ENCODE measurements at regions not wholly inside any gene's neighbourhood (a gene's known extent, or its start where the extent isn't known, plus 50 kb on each side); places are given as distances from the start of the nearest gene placed in this dataset.

DNA sequence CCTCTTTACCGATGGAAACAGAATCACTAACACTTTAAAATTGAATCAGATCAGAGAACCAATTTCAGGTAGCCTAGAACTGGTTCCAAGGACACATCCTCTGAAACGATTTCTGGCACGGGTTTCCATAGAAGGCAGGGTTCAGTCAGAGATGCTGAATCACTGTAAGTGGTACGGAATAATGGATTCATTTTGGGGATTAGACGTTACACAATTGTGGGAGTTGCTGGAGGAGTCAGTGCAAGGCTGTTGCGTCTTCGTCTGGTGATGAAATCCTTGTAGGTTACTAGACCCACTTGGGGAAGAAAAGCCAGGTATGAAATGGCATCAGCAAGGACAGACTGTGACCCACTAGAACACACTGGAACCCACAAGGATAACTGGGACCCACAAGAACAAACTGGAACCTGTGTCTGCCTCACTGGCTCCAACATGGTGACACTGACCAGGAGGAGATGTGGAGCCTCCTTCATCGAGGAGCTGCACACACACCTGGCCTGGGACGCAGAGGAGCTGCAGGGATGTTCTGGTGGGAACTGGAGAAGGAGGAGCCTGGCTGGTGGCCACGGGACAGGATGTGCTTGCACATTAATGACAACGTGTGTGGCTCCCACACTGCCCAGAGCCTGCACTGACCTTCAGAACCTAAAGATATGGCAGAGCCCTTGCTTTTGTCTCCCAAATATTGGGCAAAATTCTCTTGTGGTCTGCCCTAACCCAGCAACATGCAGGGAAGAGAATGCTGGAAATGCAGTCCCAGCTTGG, 105.1 kb downstream of the TRAPPC11 start:
- DNase-seq (ENCODE audit: low read depth in 2 of 2): no peak

DNA sequence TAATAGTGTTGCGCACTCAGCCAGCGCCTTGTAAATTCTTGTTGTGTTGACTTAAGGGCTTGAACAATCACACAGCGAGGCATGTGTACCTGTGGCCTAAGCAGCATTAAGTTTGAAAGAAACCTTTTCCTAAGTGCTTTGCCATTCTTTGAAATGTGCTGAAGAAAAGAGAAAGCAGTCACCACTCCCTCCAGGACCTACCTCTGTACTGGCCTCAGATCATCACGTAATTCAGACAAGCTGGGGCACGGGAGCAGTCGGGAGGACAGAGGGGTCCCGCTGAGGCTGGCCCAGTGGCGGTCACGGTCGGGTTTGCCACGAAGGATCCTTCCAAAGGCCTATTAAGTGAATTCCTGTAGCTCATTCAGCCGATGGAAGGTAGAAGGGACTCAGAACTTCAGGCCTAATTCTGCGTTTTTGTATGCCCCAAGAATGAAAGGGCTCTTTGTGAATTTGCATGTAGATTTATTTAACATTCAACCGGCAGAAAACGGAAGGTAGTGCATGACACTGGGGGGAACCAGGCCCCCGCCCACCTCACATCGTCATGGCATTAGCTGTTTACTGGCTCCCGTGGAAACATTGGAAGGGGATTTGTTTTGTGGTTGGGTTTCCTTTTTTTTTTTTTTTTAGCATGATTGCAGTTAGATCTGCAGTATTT, 106.3 kb downstream of the TRAPPC11 start:
- peak; percentile 34 to 95 for DNase-seq (ENCODE audit: low read depth in 2 of 2)

- peak in 1 of 2 donors; percentile 18 for DNase-seq (ENCODE audit: low read depth in 2 of 2)
Observed at GRCh38 chr4:183766140-183766539, 107.0 kb downstream of the TRAPPC11 start.

GRCh38 chr4:183770906-183771305, 111.8 kb downstream of the TRAPPC11 start:
- DNase-seq (ENCODE audit: low read depth in 2 of 2): no peak

DNA sequence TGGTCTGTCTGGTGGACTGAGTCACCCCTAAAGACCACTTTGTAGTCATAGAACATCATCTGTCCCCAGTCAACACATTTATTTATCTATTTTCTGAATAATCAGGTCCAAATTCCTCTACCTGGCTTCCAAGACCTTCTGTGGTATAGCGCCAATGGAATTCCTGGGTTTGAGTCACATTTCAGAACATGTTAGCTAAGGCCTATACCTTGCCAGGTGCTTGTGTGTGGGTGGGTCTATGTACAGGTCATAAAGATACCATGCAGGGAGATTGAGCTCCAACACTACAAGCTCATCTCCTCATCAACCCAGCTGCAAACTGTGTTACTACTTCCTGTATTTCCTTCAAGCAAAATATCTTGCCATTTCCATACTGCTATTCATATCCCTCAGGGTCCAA, 113.3 kb downstream of the TRAPPC11 start:
- no peak for DNase-seq (ENCODE audit: low read depth in 2 of 2)

- no peak for DNase-seq (ENCODE audit: low read depth in 2 of 2)
Observed at GRCh38 chr4:183773790-183774189, 114.7 kb downstream of the TRAPPC11 start.

DNA sequence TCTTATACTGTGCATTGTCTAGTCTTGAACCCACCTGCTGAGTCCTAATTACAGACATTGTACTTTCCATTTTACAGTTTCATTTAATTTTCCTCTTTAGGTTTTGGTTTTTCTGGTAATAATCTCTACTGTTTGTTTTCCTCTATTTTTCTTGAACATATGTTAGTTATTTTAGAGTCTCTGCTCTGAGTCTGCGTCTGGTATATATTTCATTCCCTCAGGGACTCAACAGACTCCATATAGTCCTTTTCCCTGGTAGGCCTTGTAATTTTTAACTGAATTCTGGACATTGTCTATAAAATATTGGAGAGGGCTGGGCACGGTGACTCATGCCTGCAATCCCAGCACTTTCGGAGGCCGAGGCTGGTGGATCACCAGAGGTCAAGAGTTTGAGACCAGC, 121.8 kb upstream of the STOX2 start:
- DNase-seq (ENCODE audit: low read depth in 2 of 2): no peak

DNA sequence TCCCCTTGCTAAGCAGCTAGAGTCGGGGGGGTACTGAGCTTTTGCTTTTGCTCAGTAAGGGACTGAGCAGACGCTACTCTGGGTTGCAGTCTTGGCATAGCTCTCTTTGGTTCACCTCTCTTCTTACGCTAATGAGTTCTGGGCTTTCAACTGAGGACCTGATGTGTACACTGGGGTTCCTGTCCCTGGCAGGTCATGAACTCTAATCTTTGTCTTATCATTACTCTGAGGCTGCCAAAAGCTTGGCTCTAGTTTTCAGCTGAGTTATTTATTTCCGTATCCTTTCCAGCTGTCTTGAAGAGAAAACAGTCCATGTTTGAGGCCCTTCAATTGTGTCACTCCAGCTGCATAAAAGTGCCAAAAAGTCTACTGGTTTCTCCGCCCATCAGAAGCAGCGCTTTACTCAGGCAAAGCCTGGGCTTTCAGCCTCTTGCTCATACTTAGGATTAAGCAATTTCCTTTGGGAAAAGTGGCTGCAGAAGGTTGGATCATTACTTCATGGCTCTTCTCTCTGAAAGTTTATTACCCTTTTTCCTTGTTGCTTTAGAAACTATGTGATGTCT, 121.0 kb upstream of the STOX2 start:
- DNase-seq (ENCODE audit: low read depth in 2 of 2): no peak

DNA sequence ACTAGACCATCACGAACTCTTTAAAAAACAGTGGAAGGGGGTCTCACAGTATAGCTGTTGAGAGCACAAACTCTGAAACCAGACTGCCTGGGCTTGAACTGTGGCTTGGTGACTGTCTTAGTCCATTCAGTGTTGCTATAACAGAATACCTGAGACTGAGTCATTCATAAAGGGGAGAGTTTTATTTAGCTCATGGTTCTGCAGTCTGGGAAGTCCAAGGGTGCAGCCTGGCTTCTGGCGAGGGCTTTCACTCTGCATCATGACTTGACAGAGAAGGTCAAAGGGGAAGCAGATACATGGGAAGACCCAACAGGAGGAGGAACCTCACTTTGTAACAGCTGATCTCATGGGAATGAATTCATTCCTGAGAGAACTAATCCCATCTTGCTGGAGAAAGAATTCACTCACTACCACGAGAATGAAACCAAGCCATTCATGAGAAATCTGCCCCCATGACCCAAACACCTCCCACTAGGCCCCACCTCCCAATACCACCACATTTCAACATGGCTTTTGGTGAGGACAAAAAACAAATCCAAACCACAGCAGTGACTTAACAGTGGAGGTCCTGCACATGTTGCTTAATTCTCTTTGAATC, 116.7 kb upstream of the STOX2 start:
- DNase-seq (ENCODE audit: low read depth in 2 of 2): no peak

GRCh38 chr4:183789657-183790056, 115.5 kb upstream of the STOX2 start:
- no peak for DNase-seq (ENCODE audit: low read depth in 2 of 2)

DNA sequence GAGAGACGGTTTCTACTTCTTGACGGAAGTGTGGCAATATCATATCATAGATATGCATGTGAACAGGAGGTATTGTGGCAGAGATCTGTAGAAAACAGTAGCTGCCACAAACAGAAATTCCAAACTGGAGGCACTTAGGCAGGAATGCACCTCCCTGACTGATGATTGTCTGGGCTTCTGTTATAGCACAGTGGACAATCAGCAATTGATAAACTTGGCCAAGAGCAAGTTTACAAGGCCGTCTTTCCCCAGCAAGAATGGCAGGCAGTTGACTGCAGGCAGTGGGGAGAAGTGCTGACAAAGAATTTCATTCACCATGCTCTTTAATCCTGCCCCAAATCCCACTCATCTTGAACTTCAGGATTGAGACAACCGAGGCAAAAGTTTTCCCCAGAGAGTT, 114.4 kb upstream of the STOX2 start:
- no peak for DNase-seq (ENCODE audit: low read depth in 2 of 2)

DNA sequence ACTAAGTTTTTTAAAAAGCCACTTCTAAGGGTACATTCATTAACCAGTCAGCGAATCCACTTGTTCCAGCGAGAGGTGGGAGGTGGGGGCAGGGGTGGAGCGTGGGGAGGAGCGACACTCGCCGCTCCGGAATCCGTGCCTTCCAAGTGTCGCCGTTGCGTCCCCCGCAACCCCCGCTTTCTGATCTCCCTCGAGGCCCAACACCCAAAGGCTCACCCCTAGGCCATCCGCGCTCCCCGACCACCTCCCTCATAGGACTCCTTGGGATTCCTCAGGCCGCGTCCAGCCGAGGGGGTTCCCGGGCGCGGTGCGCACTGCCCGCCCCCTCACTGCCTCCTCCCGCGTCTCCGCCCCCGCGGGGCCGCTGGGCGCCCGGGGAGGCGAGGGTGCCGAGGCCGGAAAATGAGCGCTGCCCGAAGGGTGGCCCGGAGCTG, 108.1 kb upstream of the STOX2 start:
- peak in 1 of 2 donors; percentile 28 for DNase-seq (ENCODE audit: low read depth in 2 of 2)

DNA sequence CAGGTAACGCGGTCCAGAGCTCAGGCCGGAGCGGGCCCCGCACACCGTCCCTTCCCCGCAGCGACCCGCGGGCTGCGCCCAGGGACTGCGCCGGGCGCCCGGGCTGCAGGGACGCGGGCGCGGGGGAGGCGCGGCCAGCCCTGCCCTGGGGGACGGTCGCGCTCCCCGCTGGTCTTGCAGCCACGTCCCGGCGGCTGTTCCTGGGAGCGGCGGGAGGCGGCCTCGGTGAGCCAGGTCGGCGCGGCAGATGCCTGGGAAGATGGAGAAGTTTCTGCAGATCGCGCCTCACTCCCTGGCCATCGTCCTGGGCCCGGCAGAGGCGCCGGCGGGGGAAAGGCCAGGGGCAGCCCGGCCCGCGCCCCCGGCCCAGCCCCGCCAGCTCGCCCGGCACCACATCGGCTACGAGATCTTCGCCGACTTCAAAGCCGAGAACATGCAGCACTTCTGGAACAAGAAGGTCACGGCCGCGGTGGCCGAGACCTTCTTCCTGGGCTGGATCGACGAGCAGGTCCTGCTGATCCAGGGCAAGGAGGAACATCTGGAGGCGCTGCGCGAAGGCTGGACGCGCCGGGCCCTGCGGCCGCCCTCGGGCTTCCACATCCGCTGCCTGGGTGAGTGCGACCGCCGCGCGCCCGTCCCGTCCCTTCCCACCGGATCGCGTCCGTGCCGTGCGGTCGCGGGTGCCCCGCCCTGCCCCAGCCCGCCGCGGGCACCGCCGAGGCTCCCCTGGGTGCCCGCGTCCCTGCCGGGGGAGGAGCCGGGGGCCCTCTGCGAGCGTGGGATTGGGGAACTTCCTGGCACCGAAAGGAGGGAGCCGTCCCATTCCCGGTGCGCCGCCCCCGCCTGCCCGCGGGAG, 107.4 kb upstream of the STOX2 start:
- no peak for DNase-seq (ENCODE audit: low read depth in 2 of 2)

DNA sequence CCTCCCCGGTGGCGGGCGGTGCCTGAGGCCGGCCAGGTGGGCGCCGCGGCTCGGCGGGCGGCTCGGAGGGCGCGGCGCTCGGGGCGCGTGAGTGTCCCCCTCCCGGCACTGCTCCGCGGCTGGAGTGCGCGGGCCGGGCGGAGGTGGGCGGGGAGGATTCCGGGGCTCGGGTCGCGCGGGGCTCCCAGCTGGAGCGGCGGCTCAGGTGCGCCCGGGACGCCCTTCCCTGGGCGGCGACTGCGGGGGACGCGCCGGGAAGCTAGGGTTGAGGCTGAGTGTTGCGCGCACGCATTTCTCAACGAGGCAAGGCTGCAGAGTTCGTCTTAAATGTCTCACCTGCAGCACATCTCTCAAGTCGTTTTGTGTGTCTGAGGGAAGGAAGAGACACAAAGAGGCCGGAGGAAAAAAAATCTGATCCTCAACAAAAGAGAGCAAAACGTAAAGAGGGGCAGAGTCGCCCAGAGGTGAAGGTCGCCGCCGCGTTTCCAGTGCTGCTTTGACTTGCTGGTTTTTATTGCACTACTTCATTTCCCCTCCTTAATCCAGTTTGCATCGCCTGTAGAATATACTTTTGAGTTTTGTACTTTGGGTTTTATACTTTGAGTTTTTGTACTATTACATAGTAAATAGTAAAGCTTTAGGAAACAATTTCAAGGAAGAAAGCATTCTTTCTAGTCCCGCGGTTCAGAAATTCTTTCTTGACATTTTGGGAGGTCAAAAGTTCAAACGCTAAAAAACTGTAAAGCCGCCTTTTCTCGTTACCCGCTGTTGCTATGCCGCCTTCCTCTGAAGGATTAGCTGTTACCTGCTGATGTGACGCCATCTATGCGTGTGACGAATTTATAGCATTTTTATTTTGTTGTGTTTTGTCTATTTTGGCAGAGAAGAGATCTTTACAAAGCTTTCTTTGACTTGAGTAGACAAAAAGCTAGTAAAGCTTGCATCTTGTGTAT, 106.5 kb upstream of the STOX2 start:
- DNase-seq (ENCODE audit: low read depth in 2 of 2): no peak

GRCh38 chr4:183801457-183802165, 103.5 kb upstream of the STOX2 start:
- DNase-seq (ENCODE audit: low read depth in 2 of 2): no peak

DNA sequence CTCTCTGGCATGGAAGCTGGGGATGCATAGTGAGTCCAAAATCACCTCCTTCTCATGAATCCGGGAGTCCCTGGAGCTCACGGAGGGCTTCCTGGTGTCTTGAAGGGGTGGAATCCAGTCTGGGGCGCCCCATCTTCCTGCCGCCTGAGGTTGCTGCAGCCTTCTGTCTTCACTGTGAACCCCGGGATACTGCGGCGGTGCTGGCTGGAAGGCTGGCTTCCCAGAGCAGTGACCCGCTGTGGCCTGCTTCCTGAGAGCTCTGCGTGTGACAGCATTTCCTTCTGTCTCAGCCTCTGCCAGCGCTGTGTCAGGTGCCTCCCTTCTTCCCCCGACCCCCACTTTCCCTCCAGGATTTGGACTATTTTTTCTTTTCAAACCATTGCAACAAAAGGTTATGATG, 98.8 kb upstream of the STOX2 start:
- DNase-seq (ENCODE audit: low read depth in 2 of 2): no peak

- DNase-seq (ENCODE audit: low read depth in 2 of 2): no peak
Observed at GRCh38 chr4:183807420-183808096, 97.5 kb upstream of the STOX2 start.

- peak in 1 of 2 donors; percentile 22 for DNase-seq (ENCODE audit: low read depth in 2 of 2)
Observed at GRCh38 chr4:183808097-183808456, 97.0 kb upstream of the STOX2 start.

- no peak for DNase-seq (ENCODE audit: low read depth in 2 of 2)
Observed at GRCh38 chr4:183812567-183812966, 92.5 kb upstream of the STOX2 start.
